Karpas-422 (cell line): ENCODE measurements at regions not wholly inside any gene's neighbourhood (a gene's known extent, or its start where the extent isn't known, plus 50 kb on each side); places are given as distances from the start of the nearest gene placed in this dataset.

Source experiments
- DNase-seq: peaks from one replicate; pipeline ENCODE4 v3.0.0-alpha.2; 2015
- H2AFZ ChIP-seq: fragments of 200-600 bp; sonication (generic); 2 replicates; pipeline ENCODE4 v1.6.1; 2014; ENCODE audit warnings: antibody characterized with exemption, low read length, mixed read lengths
- H3K27ac ChIP-seq: fragments of 200-600 bp; sonication (generic); 2 replicates; pipeline ENCODE4 v1.5.1; 2014; ENCODE audit warnings: mild to moderate bottlenecking, low read length, moderate library complexity
- H3K27me3 ChIP-seq: fragments of 200-600 bp; sonication (generic); 2 replicates; pipeline ENCODE4 v1.6.1; 2014; ENCODE audit warnings: low read length, mixed read lengths
- H3K36me3 ChIP-seq: fragments of 200-600 bp; sonication (generic); 2 replicates; pipeline ENCODE4 v1.6.1; 2014; ENCODE audit warnings: low read length, mixed read lengths; ENCODE audit not compliant: insufficient read depth
- H3K4me1 ChIP-seq: fragments of 200-600 bp; sonication (generic); 2 replicates; pipeline ENCODE4 v1.6.1; 2014; ENCODE audit warnings: mild to moderate bottlenecking, low read length, mixed read lengths
- H3K4me2 ChIP-seq: fragments of 200-600 bp; sonication (generic); 2 replicates; pipeline ENCODE4 v1.6.1; 2014; ENCODE audit warnings: low read length, low read depth, mild to moderate bottlenecking; ENCODE audit not compliant: poor library complexity, severe bottlenecking
- H3K4me3 ChIP-seq: fragments of 200-600 bp; sonication (generic); 2 replicates; pipeline ENCODE4 v1.5.1; 2014; ENCODE audit warnings: mild to moderate bottlenecking, antibody characterized with exemption, low read length, mixed read lengths
- H3K79me2 ChIP-seq: fragments of 200-600 bp; sonication (generic); 2 replicates; pipeline ENCODE4 v1.6.1; 2014; ENCODE audit warnings: mild to moderate bottlenecking, low read length, mixed read lengths
- H3K9ac ChIP-seq: fragments of 200-600 bp; sonication (generic); 2 replicates; pipeline ENCODE4 v1.6.0; 2014; ENCODE audit warnings: low read length
- H3K9me2 ChIP-seq: fragments of 200-600 bp; sonication (generic), shearing (Covaris generic); replicated peaks from 2 replicates; pipeline ENCODE4 v1.6.0; 2014; ENCODE audit warnings: mild to moderate bottlenecking, low read length, moderate library complexity; ENCODE audit not compliant: insufficient read depth
- H3K9me3 ChIP-seq: fragments of 300-700, 200-600 bp; sonication (generic); 2 replicates; pipeline ENCODE4 v1.6.1; 2014; ENCODE audit warnings: low read length, mixed read lengths
- H4K20me1 ChIP-seq: fragments of 200-600 bp; sonication (generic); 2 replicates; pipeline ENCODE4 v1.6.1; 2014; ENCODE audit warnings: mild to moderate bottlenecking, antibody characterized with exemption, low read length, low read depth; ENCODE audit not compliant: insufficient read depth

DNA sequence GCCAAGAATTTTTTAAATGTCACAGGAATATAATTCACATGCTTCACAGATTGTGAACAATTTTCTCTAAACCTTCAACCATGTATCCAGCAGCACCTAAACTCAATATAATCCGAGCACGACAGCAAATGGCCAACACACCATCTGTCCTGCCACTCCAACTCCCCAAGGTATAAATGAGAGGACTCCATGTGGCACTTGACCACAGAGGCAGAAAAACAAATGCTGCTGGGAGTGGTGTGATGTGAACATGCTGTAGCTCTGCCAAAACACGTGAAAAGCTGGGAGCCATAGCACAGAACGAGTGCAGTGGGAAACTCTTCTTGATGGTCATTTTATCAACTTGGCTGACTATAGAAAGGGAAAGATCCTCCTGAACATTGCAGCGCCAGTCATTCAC lies 70.9 kb downstream of the LLPH start:
- H3K4me2 ChIP-seq = no peak overlapping the region
- no peak for DNase-seq
- H3K79me2 ChIP-seq = no peaks in the 10 kb centered on the region
- H3K9me3 ChIP-seq = no peaks in the 10 kb centered on the region
- no peaks in the 10 kb centered on the region for H3K4me1 ChIP-seq
- no peaks in the 10 kb centered on the region for H3K9me2 ChIP-seq
- no peaks in the 10 kb centered on the region for H3K27me3 ChIP-seq
- H3K9ac ChIP-seq = no peak overlapping the region
- no peak overlapping the region for H2AFZ ChIP-seq
- no peak overlapping the region for H3K27ac ChIP-seq
- H4K20me1 ChIP-seq = no peaks in the 10 kb centered on the region
- H3K4me3 ChIP-seq = no peak overlapping the region
- H3K36me3 ChIP-seq = no peaks in the 10 kb centered on the region

DNA sequence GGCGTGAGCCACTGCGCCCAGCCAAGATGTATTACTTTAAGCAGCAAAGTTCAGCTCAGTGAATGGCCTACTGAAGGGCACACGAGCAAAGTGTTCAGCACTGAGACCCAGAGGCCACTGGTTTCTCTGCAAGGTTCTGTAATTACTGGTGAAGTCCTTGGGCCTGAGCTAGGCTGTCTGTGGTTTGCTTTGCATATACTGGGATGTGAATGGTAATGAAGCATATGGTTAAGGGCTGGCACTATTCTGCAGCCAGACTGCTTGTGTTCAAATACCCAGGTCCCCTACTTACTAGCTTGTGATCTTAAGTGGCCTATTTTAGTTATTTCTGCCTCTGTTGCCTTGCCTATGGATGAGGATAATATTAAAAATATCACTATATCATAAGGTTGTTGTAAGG lies 72.0 kb downstream of the LLPH start:
- no peak for DNase-seq
- no peaks in the 10 kb centered on the region for H3K27me3 ChIP-seq
- H3K9ac ChIP-seq = no peak overlapping the region
- no peaks in the 10 kb centered on the region for H3K36me3 ChIP-seq
- H3K4me2 ChIP-seq = no peak overlapping the region
- no peaks in the 10 kb centered on the region for H3K9me2 ChIP-seq
- H2AFZ ChIP-seq = no peak overlapping the region
- H3K4me1 ChIP-seq = no peaks in the 10 kb centered on the region
- no peak overlapping the region for H3K4me3 ChIP-seq
- H3K27ac ChIP-seq = no peak overlapping the region
- H4K20me1 ChIP-seq = no peaks in the 10 kb centered on the region
- H3K79me2 ChIP-seq = no peaks in the 10 kb centered on the region
- no peaks in the 10 kb centered on the region for H3K9me3 ChIP-seq

DNA sequence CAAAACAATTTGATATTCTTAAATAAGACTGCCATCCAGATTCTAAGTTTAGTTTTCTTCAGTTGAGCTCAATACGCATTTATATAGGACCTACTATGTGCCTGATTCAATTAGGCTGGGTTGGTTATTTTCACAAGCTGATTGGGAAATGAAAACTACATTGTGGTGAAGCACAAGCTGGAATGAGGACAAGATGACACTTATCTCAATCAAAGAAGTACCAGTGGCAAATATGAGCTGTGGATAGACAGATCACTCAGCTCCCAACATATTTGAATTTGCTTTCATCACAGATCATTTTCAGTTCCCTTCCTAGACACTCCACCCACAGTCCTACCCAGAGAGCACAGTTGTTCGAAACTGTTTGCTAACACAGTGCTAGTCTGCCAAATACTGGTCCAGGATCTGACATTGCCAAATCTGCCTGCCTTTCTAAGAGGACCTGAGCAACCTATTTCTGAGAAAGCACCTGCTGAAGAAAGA lies 74.7 kb downstream of the LLPH start:
- H3K4me2 ChIP-seq = no peak overlapping the region
- H3K79me2 ChIP-seq = no peaks in the 10 kb centered on the region
- H3K27ac ChIP-seq = no peak overlapping the region

DNA sequence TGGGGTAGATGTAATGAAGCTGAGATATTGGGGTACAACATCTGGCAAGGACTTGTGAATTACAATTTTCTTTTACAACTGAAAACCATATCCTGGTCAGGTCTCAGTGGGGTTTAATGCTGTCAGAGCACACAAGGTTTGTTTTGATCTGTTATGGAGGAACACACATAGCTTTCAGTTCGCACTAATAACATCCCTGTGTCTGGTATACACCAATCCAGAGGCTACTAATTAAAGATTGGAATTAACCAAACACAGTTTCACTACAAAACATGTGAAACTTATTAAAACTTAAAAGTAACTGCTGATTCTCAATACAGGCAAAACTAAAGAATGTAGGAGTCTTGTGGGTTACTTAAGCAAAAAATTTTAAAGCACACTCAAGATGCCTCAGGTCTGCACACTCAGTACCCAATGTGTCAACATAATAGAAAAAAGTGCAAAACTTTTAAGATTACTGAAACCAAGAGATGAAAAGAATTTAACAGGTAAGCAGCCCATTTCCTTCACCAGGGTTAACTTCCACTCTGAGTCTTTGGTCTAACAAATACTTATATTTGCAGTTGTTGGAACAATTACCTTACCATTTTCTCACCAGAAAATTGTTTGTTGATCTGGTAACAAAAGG lies 77.4 kb downstream of the LLPH start:
- no peak for DNase-seq
- H2AFZ ChIP-seq = no peak overlapping the region
- H3K36me3 ChIP-seq = no peaks in the 10 kb centered on the region
- no peaks in the 10 kb centered on the region for H3K79me2 ChIP-seq
- no peaks in the 10 kb centered on the region for H4K20me1 ChIP-seq
- H3K27me3 ChIP-seq = no peaks in the 10 kb centered on the region; the same call in 1 of the 2 replicates
- no peak overlapping the region for H3K27ac ChIP-seq
- H3K4me3 ChIP-seq = no peak overlapping the region
- no peak overlapping the region for H3K4me2 ChIP-seq
- no peaks in the 10 kb centered on the region for H3K4me1 ChIP-seq
- H3K9me3 ChIP-seq = no peaks in the 10 kb centered on the region
- no peak overlapping the region for H3K9ac ChIP-seq
- H3K9me2 ChIP-seq = no peaks in the 10 kb centered on the region

More for the DNA sequence above, 74.7 kb downstream of the LLPH start:
- Histone ChIP-seq H3K9ac (no peak overlapping the region), H3K4me1 (no peaks in the 10 kb centered on the region), H2AFZ (no peak overlapping the region), H3K4me3 (no peak overlapping the region), H3K27me3 (no peaks in the 10 kb centered on the region; the same call in 1 of the 2 replicates), H3K9me2 (no peaks in the 10 kb centered on the region), H4K20me1 (no peaks in the 10 kb centered on the region), H3K9me3 (no peaks in the 10 kb centered on the region), H3K36me3 (no peaks in the 10 kb centered on the region)
- no peak for DNase-seq

DNA sequence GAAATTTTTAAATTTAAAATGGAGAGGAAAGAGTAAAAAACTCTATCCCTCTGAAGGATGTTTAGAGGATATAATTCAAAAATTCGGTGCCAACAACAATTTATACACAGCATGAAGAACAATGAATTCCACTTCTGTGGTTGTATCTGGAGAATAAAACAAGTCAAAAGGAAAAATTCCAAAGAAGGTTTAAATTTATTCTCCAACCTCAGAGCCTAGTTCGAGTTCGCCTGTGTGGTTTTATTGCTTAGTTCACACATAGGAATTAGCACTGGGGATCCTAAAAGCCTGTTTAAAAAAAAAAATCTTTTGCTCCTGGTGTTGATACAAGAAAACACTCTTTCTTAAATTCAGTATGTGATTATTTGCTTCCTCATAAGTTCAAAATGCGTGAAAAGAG lies 79.2 kb downstream of the LLPH start:
- no peak overlapping the region for H3K4me3 ChIP-seq
- no peaks in the 10 kb centered on the region for H3K36me3 ChIP-seq
- no peaks in the 10 kb centered on the region for H3K9me2 ChIP-seq
- no peak overlapping the region for H3K9ac ChIP-seq
- H4K20me1 ChIP-seq = no peaks in the 10 kb centered on the region
- H3K9me3 ChIP-seq = no peaks in the 10 kb centered on the region
- no peak overlapping the region for H3K4me2 ChIP-seq
- H3K27ac ChIP-seq = no peak overlapping the region
- H2AFZ ChIP-seq = no peak overlapping the region
- no peaks in the 10 kb centered on the region for H3K4me1 ChIP-seq
- no peak for DNase-seq
- no peaks in the 10 kb centered on the region for H3K79me2 ChIP-seq
- H3K27me3 ChIP-seq = no peaks in the 10 kb centered on the region; the same call in 1 of the 2 replicates

DNA sequence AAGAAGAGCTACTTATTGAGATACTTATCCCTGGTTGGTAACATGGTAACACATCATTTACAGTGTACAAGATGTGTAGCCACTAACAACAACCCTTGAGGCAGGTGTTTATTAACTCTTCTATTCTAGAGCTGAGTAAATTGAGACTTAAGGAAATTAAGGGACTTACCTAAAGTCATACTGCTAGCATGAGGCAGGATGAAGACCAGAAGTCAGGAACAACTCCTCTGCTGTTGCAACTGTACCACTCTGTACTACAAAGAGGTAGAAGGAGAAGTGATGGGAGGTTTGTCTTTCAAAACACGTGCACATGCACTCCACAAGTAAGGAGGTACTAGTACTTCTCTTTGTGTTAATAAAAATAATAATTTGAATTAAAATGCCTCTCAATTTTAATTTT lies 79.9 kb downstream of the LLPH start:
- DNase-seq = no peak
- Histone ChIP-seq H2AFZ (no peak overlapping the region), H3K9ac (no peak overlapping the region)

DNA sequence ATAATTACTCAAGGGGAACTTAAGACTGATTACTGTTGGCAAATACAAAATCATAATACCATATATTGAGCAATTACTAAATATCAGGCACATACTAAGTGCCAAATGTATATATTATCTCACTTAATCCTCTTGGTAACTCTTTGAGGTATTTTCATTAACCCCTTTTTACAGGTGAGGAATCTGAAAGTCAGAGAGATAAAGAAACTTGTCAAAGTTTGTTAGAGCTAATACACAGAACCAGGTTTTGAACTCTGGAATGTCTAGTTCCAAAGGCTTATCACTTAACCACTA lies 80.3 kb downstream of the LLPH start:
- Histone ChIP-seq H2AFZ (no peak overlapping the region), H3K9ac (no peak overlapping the region), H4K20me1 (no peaks in the 10 kb centered on the region), H3K9me3 (no peaks in the 10 kb centered on the region), H3K4me3 (no peak overlapping the region), H3K9me2 (no peaks in the 10 kb centered on the region), H3K27ac (no peak overlapping the region), H3K36me3 (no peaks in the 10 kb centered on the region), H3K79me2 (no peaks in the 10 kb centered on the region), H3K4me2 (no peak overlapping the region), H3K27me3 (no peaks in the 10 kb centered on the region; the same call in 1 of the 2 replicates), H3K4me1 (no peaks in the 10 kb centered on the region)
- DNase-seq = no peak

More for the DNA sequence above, 79.9 kb downstream of the LLPH start:
- Histone ChIP-seq H3K4me2 (no peak overlapping the region), H4K20me1 (no peaks in the 10 kb centered on the region), H3K9me2 (no peaks in the 10 kb centered on the region), H3K79me2 (no peaks in the 10 kb centered on the region), H3K27ac (no peak overlapping the region), H3K4me1 (no peaks in the 10 kb centered on the region), H3K36me3 (no peaks in the 10 kb centered on the region), H3K27me3 (no peaks in the 10 kb centered on the region; the same call in 1 of the 2 replicates), H3K4me3 (no peak overlapping the region), H3K9me3 (no peaks in the 10 kb centered on the region)

DNA sequence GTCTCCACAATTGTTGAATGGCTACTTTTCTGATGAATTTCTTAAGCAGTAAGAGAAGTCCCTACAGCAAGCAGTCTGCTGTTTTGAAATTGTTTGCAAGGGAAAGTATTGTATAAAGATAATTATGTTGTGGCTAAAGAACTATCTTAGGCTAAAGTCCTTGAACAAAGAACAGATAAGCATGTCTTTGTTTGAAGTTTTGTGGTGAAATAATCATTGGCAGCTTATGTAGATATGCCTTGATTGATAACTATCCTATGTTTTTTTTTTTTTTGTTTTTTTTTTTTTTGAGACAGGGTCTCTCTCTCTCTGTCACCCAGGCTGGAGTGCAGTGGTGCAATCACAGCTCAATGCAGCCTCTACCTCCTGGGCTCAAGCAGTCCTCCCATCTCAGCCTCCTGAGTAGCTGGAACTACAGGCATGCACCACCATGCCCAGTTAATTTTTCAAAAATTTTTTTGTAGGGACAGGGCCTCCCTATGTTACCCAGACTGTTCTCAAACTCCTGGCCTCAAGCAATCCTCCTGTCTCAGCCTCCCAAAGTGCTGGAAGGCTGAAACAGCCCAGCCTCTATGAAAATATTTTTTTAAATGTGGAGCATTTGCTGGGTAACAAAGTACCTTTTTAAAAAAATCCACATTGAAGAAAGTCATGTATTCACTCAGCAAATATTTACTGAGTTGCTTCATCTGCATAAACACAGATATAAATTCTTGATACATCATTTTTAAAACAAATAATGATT lies 80.8 kb downstream of the LLPH start:
- Histone ChIP-seq H4K20me1 (no peaks in the 10 kb centered on the region), H3K9me2 (no peaks in the 10 kb centered on the region), H3K27me3 (no peaks in the 10 kb centered on the region; the same call in 1 of the 2 replicates), H3K79me2 (no peaks in the 10 kb centered on the region), H3K4me3 (no peak overlapping the region), H3K36me3 (no peaks in the 10 kb centered on the region), H3K4me1 (no peaks in the 10 kb centered on the region), H2AFZ (no peak overlapping the region), H3K4me2 (no peak overlapping the region), H3K9me3 (no peaks in the 10 kb centered on the region), H3K27ac (no peak overlapping the region), H3K9ac (no peak overlapping the region)
- no peak for DNase-seq
